Left colon (tissue), 2 donors: ENCODE measurements at regions not wholly inside any gene's neighbourhood (a gene's known extent, or its start where the extent isn't known, plus 50 kb on each side); places are given as distances from the start of the nearest gene placed in this dataset.
A peak's percentile ranks its signal among the peaks of the same experiment; 100 is the strongest.

Source experiments
- ATAC-seq: fragments of 200-7000 bp; cut with Tn5 transposase; one replicate; pipeline ENCODE4 v1.9.1; 2020; ENCODE audit warnings: mild to moderate bottlenecking, moderate library complexity
- DNase-seq, 2 donors: peaks; one replicate each; pipeline ENCODE4 v3.0.0-alpha.2; 2020
- intact Hi-C, 2 donors: fragments of 100-400 bp; cut with DNase I in 1 of 2; cut with micrococcal nuclease in 1 of 2; formaldehyde crosslinking; loops; one replicate each; pipeline versions ENCODE4 v1.11.2 to v1.14.0; 2022; cut with DNase I, micrococcal nuclease
- donor health status: DM: no; HTN: no; CAD: no.
- donor health status: DM: yes; HTN: yes; CAD: no.

GRCh38 chr5:104213216-104213615, 650.6 kb upstream of the NUDT12 start:
- no peak for ATAC-seq
- intact Hi-C loops = no loop called here
- DNase-seq = no peak

- intact Hi-C loops = no loop called here
- DNase-seq = no peak
- peak; percentile 59 for ATAC-seq
Observed at GRCh38 chr5:104199771-104200170, 637.2 kb upstream of the NUDT12 start.

GRCh38 chr5:104198156-104198555, 635.6 kb upstream of the NUDT12 start:
- no peak for ATAC-seq
- no peak for DNase-seq
- intact Hi-C loops = no loop called here

GRCh38 chr5:104189909-104190308, 627.3 kb upstream of the NUDT12 start:
- DNase-seq = no peak
- intact Hi-C loops = no loop called here
- ATAC-seq = no peak

GRCh38 chr5:104189031-104189430, 626.4 kb upstream of the NUDT12 start:
- ATAC-seq (no peak), DNase-seq (no peak)
- intact Hi-C loops = no loop called here

GRCh38 chr5:104187656-104188055, 625.1 kb upstream of the NUDT12 start:
- no peak for ATAC-seq
- intact Hi-C loops = no loop called here
- no peak for DNase-seq

GRCh38 chr5:104186510-104186909, 623.9 kb upstream of the NUDT12 start:
- intact Hi-C loops = no loop called here
- ATAC-seq (no peak), DNase-seq (no peak)

GRCh38 chr5:104186100-104186499, 623.5 kb upstream of the NUDT12 start:
- no peak for ATAC-seq
- peak in 1 of 2 donors; percentile 38 for DNase-seq
- intact Hi-C loops = no loop called here

GRCh38 chr5:104184264-104184663, 621.7 kb upstream of the NUDT12 start:
- DNase-seq = no peak
- no peak for ATAC-seq
- intact Hi-C loops = no loop called here

GRCh38 chr5:104178829-104179456, 616.4 kb upstream of the NUDT12 start:
- peak in 1 of 2 donors; percentile 40 for DNase-seq
- ATAC-seq = peak; percentile 90
- intact Hi-C loops = no loop called here

GRCh38 chr5:104178066-104178465, 615.5 kb upstream of the NUDT12 start:
- no peak for ATAC-seq
- intact Hi-C loops = no loop called here
- DNase-seq = no peak

- intact Hi-C loops = no loop called here
- DNase-seq = no peak
- ATAC-seq = no peak
Observed at GRCh38 chr5:104177651-104178050, 615.1 kb upstream of the NUDT12 start.

- intact Hi-C loops = no loop called here
- DNase-seq (no peak), ATAC-seq (no peak)
Observed at GRCh38 chr5:104172976-104173375, 610.4 kb upstream of the NUDT12 start.

- ATAC-seq (no peak), DNase-seq (no peak)
- intact Hi-C loops = no loop called here
Observed at GRCh38 chr5:104171958-104172690, 609.5 kb upstream of the NUDT12 start.

- intact Hi-C loops = no loop called here
- DNase-seq (no peak), ATAC-seq (no peak)
Observed at GRCh38 chr5:104170926-104171325, 608.3 kb upstream of the NUDT12 start.

- no peak for DNase-seq
- ATAC-seq = no peak
- intact Hi-C loops = no loop called here
Observed at GRCh38 chr5:104146652-104147051, 584.1 kb upstream of the NUDT12 start.

- ATAC-seq (no peak), DNase-seq (no peak)
- intact Hi-C loops = no loop called here
Observed at GRCh38 chr5:104139840-104140239, 577.3 kb upstream of the NUDT12 start.

GRCh38 chr5:104130320-104130719, 567.7 kb upstream of the NUDT12 start:
- ATAC-seq (no peak), DNase-seq (no peak)
- intact Hi-C loops = no loop called here

- DNase-seq (no peak), ATAC-seq (no peak)
- intact Hi-C loops = no loop called here
Observed at GRCh38 chr5:104128348-104128747, 565.8 kb upstream of the NUDT12 start.

- no peak for DNase-seq
- intact Hi-C loops = no loop called here
- no peak for ATAC-seq
Observed at GRCh38 chr5:104126980-104127379, 564.4 kb upstream of the NUDT12 start.

GRCh38 chr5:104119529-104119928, 556.9 kb upstream of the NUDT12 start:
- DNase-seq (no peak), ATAC-seq (no peak)
- intact Hi-C loops = no loop called here
